ENCODE measurements at regions not wholly inside any gene's neighbourhood (a gene's known extent, or its start where the extent isn't known, plus 50 kb on each side); places are given as distances from the start of the nearest gene placed in this dataset.

DNA sequence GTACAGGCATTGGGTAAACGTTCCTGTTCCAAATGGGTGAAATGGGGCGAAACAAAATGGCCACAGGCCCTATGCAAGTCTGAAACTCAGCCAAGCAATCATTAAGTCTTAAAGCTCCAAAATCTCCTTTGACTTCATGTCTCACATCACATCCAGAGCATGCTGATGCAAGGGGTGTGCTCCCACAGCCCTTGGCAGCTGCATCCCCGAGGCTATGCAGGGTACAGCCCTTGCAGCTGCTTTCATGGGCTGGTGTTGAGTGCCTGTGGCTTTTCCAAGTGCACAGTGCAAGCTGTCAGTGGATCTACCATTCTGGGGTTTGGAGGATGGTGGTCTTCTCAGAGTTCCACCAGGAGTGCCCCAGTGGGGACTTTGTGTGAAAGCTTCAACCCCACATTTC lies 270.0 kb upstream of the CDYL start:
- WGBS (ENCODE audit: insufficient coverage): 96% methylated on average over 3 of the region's 3 CpGs
- CTCF ChIA-PET: no interaction called here

DNA sequence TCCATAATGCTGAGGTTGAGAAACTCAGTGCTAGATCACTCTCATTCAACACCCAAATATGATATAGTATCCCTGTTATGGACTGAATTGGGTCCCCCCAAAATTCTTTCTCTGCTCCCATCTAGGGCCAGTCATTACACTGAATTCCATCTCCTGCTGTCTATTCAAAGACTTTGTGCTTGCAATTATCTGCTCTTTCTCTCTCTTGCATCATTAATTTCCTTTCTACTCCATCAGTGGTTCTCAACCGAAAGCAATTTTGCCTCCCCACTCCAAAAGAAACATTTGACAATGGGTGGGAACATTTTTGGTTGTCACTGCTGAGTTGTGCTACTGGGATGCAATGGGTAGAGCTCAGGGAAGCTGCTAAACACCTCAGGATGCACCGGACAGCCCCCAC lies 271.5 kb upstream of the CDYL start:
- Histone ChIP-seq H3K4me3 (ENCODE audit: control insufficient read depth in 1 of 7, extremely low read depth in 1 of 7, insufficient read depth in 4 of 7, low read depth in 2 of 7, low read length in 6 of 7) (no peak overlapping the region), H3K9me3 (ENCODE audit: control extremely low read depth in 1 of 5, control insufficient read depth in 4 of 5, insufficient read depth in 2 of 5, low read depth in 1 of 5, low read length in 4 of 5) (peaks cover 0 to 2% (median 0%) of the 10 kb centered on the region in 5 experiments), H3K27ac (ENCODE audit: insufficient read depth in 1 of 2, low read depth in 1 of 2, low read length in 2 of 2, poor library complexity in 1 of 2, severe bottlenecking in 2 of 2) (no peak overlapping the region), H3K4me1 (ENCODE audit: control extremely low read depth in 1 of 4, control insufficient read depth in 4 of 4, insufficient read depth in 4 of 4, low read length in 3 of 4) (no peaks in the 10 kb centered on the region), H3K36me3 (ENCODE audit: control insufficient read depth in 4 of 4, insufficient read depth in 4 of 4, low read length in 3 of 4) (no peaks in the 10 kb centered on the region), H3K27me3 (replicated peaks in 2 of 5; ENCODE audit: control insufficient read depth in 4 of 5, insufficient read depth in 5 of 5, low read length in 4 of 5) (no peaks in the 10 kb centered on the region)
- CTCF ChIA-PET: no interaction called here
- no CpG with 5 or more reads among the region's 2 CpGs for WGBS (ENCODE audit: insufficient coverage)
- DNase-seq: no peak
- POLR2A ChIA-PET: no interaction called here

More for the DNA sequence above, 270.0 kb upstream of the CDYL start:
- no peaks in the 10 kb centered on the region for H3K36me3 ChIP-seq (ENCODE audit: control insufficient read depth in 4 of 4, insufficient read depth in 4 of 4, low read length in 3 of 4)
- no peaks in the 10 kb centered on the region for H3K27me3 ChIP-seq (replicated peaks in 2 of 5; ENCODE audit: control insufficient read depth in 4 of 5, insufficient read depth in 5 of 5, low read length in 4 of 5)
- peaks cover 0 to 2% (median 0%) of the 10 kb centered on the region in 5 experiments for H3K9me3 ChIP-seq (ENCODE audit: control extremely low read depth in 1 of 5, control insufficient read depth in 4 of 5, insufficient read depth in 2 of 5, low read depth in 1 of 5, low read length in 4 of 5)
- no peak overlapping the region for H3K4me3 ChIP-seq (ENCODE audit: control insufficient read depth in 1 of 7, extremely low read depth in 1 of 7, insufficient read depth in 4 of 7, low read depth in 2 of 7, low read length in 6 of 7)
- DNase-seq: no peak
- no peak overlapping the region for H3K27ac ChIP-seq (ENCODE audit: insufficient read depth in 1 of 2, low read depth in 1 of 2, low read length in 2 of 2, poor library complexity in 1 of 2, severe bottlenecking in 2 of 2)
- no peaks in the 10 kb centered on the region for H3K4me1 ChIP-seq (ENCODE audit: control extremely low read depth in 1 of 4, control insufficient read depth in 4 of 4, insufficient read depth in 4 of 4, low read length in 3 of 4)
- POLR2A ChIA-PET: no interaction called here

DNA sequence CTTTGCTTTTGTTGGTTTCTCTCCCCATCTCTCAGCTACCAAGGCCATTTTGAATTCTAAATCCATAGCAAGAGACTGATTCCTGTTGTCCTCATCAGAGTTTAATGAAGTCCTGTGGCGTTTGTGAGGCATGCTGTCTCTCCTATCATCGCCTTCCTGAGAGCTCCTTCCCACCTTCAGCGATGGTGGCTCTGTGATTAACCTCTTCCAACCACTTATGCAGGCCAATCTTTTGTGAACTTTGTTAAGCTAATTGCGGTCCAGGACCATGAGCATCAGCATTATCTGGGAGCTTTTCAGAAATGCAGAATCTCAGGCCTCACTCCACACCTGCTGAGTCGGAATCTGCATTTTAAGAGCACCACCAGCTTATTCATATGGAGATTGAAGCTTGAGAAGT lies 272.5 kb upstream of the CDYL start:
- no peak overlapping the region for H3K4me3 ChIP-seq (ENCODE audit: control insufficient read depth in 1 of 7, extremely low read depth in 1 of 7, insufficient read depth in 4 of 7, low read depth in 2 of 7, low read length in 6 of 7)
- 83% methylated on average over 4 of the region's 5 CpGs for WGBS (ENCODE audit: insufficient coverage)
- H3K27ac ChIP-seq (ENCODE audit: insufficient read depth in 1 of 2, low read depth in 1 of 2, low read length in 2 of 2, poor library complexity in 1 of 2, severe bottlenecking in 2 of 2): no peak overlapping the region
- peaks cover 0 to 2% (median 0%) of the 10 kb centered on the region in 5 experiments for H3K9me3 ChIP-seq (ENCODE audit: control extremely low read depth in 1 of 5, control insufficient read depth in 4 of 5, insufficient read depth in 2 of 5, low read depth in 1 of 5, low read length in 4 of 5)
- no peaks in the 10 kb centered on the region for H3K36me3 ChIP-seq (ENCODE audit: control insufficient read depth in 4 of 4, insufficient read depth in 4 of 4, low read length in 3 of 4)
- H3K4me1 ChIP-seq (ENCODE audit: control extremely low read depth in 1 of 4, control insufficient read depth in 4 of 4, insufficient read depth in 4 of 4, low read length in 3 of 4): no peaks in the 10 kb centered on the region
- H3K27me3 ChIP-seq (replicated peaks in 2 of 5; ENCODE audit: control insufficient read depth in 4 of 5, insufficient read depth in 5 of 5, low read length in 4 of 5): peaks cover 0 to 3% (median 0%) of the 10 kb centered on the region in 5 experiments
- POLR2A ChIA-PET: no interaction called here
- no peak for DNase-seq
- CTCF ChIA-PET: no interaction called here

DNA sequence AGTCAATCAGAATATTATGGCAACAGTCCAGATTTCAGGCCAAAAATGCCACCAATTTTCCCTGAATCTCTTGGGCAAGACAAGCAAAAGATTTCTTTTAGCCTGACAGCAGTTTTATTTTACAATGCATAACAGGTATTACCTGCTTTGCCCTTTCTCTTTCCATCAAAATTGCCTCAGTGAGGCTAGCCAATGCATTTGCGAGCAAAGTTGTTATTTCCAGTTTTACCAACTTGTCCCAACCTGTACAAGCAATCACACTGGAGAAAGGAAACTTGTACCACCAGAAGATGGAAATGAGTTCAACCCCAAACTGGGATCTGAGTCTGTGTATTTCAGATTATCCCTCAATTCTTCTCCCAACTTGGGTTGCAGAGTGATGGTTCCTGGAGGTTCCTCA lies 279.9 kb upstream of the CDYL start:
- 100% methylated on average over 1 of the region's 1 CpG for WGBS (ENCODE audit: insufficient coverage)
- CTCF ChIA-PET: no interaction called here

DNA sequence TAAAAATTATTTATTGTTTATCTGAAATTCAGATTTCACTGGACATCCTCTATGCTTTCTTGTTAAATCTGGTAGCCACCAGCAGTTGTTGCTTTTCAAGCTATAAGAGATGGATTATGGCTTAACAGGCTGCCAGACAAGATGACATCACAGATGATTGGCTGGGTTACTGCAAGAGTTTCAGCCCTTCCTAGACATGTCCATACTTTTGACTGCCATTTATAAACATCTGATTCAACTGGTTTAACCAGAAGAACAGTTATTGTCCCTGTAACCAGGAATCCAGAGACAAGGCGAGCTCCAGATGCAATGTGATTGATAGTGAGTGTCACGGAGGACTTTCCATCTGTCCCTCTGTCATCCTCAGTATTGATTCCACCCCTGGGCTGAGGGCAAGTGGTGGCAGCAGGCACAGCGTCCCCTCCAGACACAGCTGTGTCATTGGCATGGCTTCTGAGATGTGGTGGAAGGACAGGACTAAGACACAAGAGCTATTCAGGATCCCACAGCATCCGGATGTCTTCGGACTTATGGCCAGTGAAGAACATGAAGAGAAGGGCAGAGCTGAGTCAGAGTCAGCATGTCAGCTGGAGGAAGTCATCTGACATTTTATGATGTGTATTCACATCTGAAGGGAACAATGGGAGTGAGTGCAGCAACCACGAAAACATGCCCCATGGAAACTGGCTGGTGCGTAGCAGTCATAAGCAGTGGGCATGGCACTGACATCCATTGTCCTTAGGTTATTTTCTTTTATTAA lies 284.5 kb upstream of the CDYL start:
- ChIA-PET CTCF (no interaction called here), POLR2A (no interaction called here)
- no peak for DNase-seq

More for the DNA sequence above, 279.9 kb upstream of the CDYL start:
- no peaks in the 10 kb centered on the region for H3K36me3 ChIP-seq (ENCODE audit: control insufficient read depth in 4 of 4, insufficient read depth in 4 of 4, low read length in 3 of 4)
- no peaks in the 10 kb centered on the region for H3K4me1 ChIP-seq (ENCODE audit: control extremely low read depth in 1 of 4, control insufficient read depth in 4 of 4, insufficient read depth in 4 of 4, low read length in 3 of 4)
- no peak overlapping the region for H3K27ac ChIP-seq (ENCODE audit: insufficient read depth in 1 of 2, low read depth in 1 of 2, low read length in 2 of 2, poor library complexity in 1 of 2, severe bottlenecking in 2 of 2)
- DNase-seq: no peak
- POLR2A ChIA-PET: no interaction called here
- H3K9me3 ChIP-seq (ENCODE audit: control extremely low read depth in 1 of 5, control insufficient read depth in 4 of 5, insufficient read depth in 2 of 5, low read depth in 1 of 5, low read length in 4 of 5): peaks cover 0 to 4% (median 2%) of the 10 kb centered on the region in 5 experiments
- no peak overlapping the region for H3K4me3 ChIP-seq (ENCODE audit: control insufficient read depth in 1 of 7, extremely low read depth in 1 of 7, insufficient read depth in 4 of 7, low read depth in 2 of 7, low read length in 6 of 7)
- H3K27me3 ChIP-seq (replicated peaks in 2 of 5; ENCODE audit: control insufficient read depth in 4 of 5, insufficient read depth in 5 of 5, low read length in 4 of 5): peaks cover 0 to 3% (median 0%) of the 10 kb centered on the region in 5 experiments

DNA sequence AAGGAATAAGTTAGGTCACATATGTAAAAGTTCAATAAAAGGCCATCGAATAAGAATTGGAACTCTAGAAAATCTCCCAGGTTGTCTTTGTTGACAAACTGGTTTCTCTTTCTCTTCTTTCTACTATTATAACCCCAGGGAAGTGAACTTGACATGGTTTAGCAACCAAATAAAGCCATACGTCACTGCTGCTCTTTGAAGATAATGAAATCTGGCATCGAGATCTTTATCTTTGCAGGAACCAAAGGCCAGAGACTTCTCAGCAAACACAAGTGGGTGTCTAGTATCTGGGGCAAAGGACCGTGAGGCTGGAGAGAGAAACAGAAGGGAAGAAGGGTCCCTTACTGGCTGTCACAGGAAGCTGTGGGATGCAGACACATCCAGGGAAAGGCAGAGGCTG lies 286.7 kb upstream of the CDYL start:
- no peaks in the 10 kb centered on the region for H3K4me1 ChIP-seq (ENCODE audit: control extremely low read depth in 1 of 4, control insufficient read depth in 4 of 4, insufficient read depth in 4 of 4, low read length in 3 of 4)
- 88% methylated on average over 4 of the region's 4 CpGs for WGBS (ENCODE audit: insufficient coverage)
- H3K27ac ChIP-seq (ENCODE audit: insufficient read depth in 1 of 2, low read depth in 1 of 2, low read length in 2 of 2, poor library complexity in 1 of 2, severe bottlenecking in 2 of 2): no peak overlapping the region
- no peaks in the 10 kb centered on the region for H3K27me3 ChIP-seq (replicated peaks in 2 of 5; ENCODE audit: control insufficient read depth in 4 of 5, insufficient read depth in 5 of 5, low read length in 4 of 5)
- CTCF ChIA-PET: no interaction called here
- H3K9me3 ChIP-seq (ENCODE audit: control extremely low read depth in 1 of 5, control insufficient read depth in 4 of 5, insufficient read depth in 2 of 5, low read depth in 1 of 5, low read length in 4 of 5): peaks cover 1 to 38% (median 18%) of the 10 kb centered on the region in 5 experiments
- POLR2A ChIA-PET: no interaction called here
- no peak for DNase-seq
- no peak overlapping the region for H3K4me3 ChIP-seq (ENCODE audit: control insufficient read depth in 1 of 7, extremely low read depth in 1 of 7, insufficient read depth in 4 of 7, low read depth in 2 of 7, low read length in 6 of 7)
- no peaks in the 10 kb centered on the region for H3K36me3 ChIP-seq (ENCODE audit: control insufficient read depth in 4 of 4, insufficient read depth in 4 of 4, low read length in 3 of 4)

More for the DNA sequence above, 284.5 kb upstream of the CDYL start:
- H3K27ac ChIP-seq (ENCODE audit: insufficient read depth in 1 of 2, low read depth in 1 of 2, low read length in 2 of 2, poor library complexity in 1 of 2, severe bottlenecking in 2 of 2): no peak overlapping the region
- WGBS (ENCODE audit: insufficient coverage): 96% methylated on average over 5 of the region's 7 CpGs
- peaks cover 1 to 33% (median 18%) of the 10 kb centered on the region in 5 experiments for H3K9me3 ChIP-seq (ENCODE audit: control extremely low read depth in 1 of 5, control insufficient read depth in 4 of 5, insufficient read depth in 2 of 5, low read depth in 1 of 5, low read length in 4 of 5)
- H3K36me3 ChIP-seq (ENCODE audit: control insufficient read depth in 4 of 4, insufficient read depth in 4 of 4, low read length in 3 of 4): no peaks in the 10 kb centered on the region
- H3K27me3 ChIP-seq (replicated peaks in 2 of 5; ENCODE audit: control insufficient read depth in 4 of 5, insufficient read depth in 5 of 5, low read length in 4 of 5): peaks cover 0 to 2% (median 0%) of the 10 kb centered on the region in 5 experiments
- no peak overlapping the region for H3K4me3 ChIP-seq (ENCODE audit: control insufficient read depth in 1 of 7, extremely low read depth in 1 of 7, insufficient read depth in 4 of 7, low read depth in 2 of 7, low read length in 6 of 7)
- H3K4me1 ChIP-seq (ENCODE audit: control extremely low read depth in 1 of 4, control insufficient read depth in 4 of 4, insufficient read depth in 4 of 4, low read length in 3 of 4): no peaks in the 10 kb centered on the region

DNA sequence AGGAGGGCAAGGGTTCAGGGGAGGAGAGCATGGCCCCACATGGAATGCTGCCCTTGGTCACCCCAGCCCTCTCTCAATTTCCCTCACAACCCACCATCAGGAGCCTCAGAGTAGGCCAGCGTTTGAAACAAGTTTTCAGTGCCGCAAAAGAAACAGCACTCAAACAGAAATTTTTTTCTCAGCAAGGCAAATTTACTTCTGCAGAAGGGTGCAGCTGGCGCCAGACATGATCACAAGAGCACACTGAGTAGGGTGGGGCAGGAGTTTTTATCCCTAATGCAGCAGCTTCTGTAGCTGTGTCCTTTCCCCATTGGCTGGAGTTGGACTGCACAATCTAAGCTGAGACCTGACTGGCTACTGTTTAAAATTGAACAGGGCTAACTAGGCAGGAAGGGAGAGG lies 287.8 kb upstream of the CDYL start:
- ChIA-PET POLR2A (no interaction called here), CTCF (no interaction called here)
- Histone ChIP-seq H3K9me3 (ENCODE audit: control extremely low read depth in 1 of 5, control insufficient read depth in 4 of 5, insufficient read depth in 2 of 5, low read depth in 1 of 5, low read length in 4 of 5) (peaks cover 1 to 38% (median 18%) of the 10 kb centered on the region in 5 experiments), H3K27ac (ENCODE audit: insufficient read depth in 1 of 2, low read depth in 1 of 2, low read length in 2 of 2, poor library complexity in 1 of 2, severe bottlenecking in 2 of 2) (no peak overlapping the region), H3K27me3 (replicated peaks in 2 of 5; ENCODE audit: control insufficient read depth in 4 of 5, insufficient read depth in 5 of 5, low read length in 4 of 5) (no peaks in the 10 kb centered on the region), H3K4me1 (ENCODE audit: control extremely low read depth in 1 of 4, control insufficient read depth in 4 of 4, insufficient read depth in 4 of 4, low read length in 3 of 4) (no peaks in the 10 kb centered on the region), H3K36me3 (ENCODE audit: control insufficient read depth in 4 of 4, insufficient read depth in 4 of 4, low read length in 3 of 4) (no peaks in the 10 kb centered on the region), H3K4me3 (ENCODE audit: control insufficient read depth in 1 of 7, extremely low read depth in 1 of 7, insufficient read depth in 4 of 7, low read depth in 2 of 7, low read length in 6 of 7) (no peak overlapping the region)
- no peak for DNase-seq
- WGBS (ENCODE audit: insufficient coverage): 100% methylated on average over 1 of the region's 3 CpGs
